ENCODE measurements at regions not wholly inside any gene's neighbourhood (a gene's known extent, or its start where the extent isn't known, plus 50 kb on each side); places are given as distances from the start of the nearest gene placed in this dataset.
A peak's percentile ranks its signal among the peaks of the same experiment; 100 is the strongest.

- intact Hi-C loops (cut with DNase I), result no loop called here
Measured at GRCh38 chr14:27372771-27373170, 774.9 kb upstream of the NOVA1 start.

DNA sequence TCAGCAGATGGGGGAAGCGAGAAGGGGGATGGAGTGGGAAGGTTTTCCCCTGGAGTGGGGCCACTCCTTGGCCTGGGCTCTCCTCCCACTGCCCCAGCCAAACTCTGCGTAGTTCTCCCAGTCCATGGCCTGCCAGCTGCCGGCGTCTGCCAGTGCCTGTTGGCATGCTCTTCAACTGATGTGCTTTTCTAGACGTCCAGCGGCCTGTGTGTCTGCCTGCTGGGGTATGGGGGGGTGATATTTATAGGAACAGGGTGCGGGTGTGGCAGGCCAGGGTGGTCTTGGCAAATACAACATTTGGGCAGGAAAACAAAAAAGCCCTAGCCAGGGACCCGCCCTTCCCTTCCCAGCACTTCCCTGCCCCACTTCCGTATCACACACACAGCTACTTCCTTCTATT lies 786.3 kb upstream of the NOVA1 start:
- DNase-seq (peak; percentile 34), ATAC-seq (ENCODE audit: poor library complexity) (no peak)
- intact Hi-C loops (cut with DNase I), result no loop called here

More at GRCh38 chr14:27372771-27373170, 774.9 kb upstream of the NOVA1 start:
- DNase-seq (no peak), ATAC-seq (ENCODE audit: poor library complexity) (no peak)

- intact Hi-C loops (cut with DNase I), result no loop called here
- ATAC-seq (ENCODE audit: poor library complexity) (no peak), DNase-seq (no peak)
Measured at GRCh38 chr14:27386391-27386790, 788.6 kb upstream of the NOVA1 start.

DNA sequence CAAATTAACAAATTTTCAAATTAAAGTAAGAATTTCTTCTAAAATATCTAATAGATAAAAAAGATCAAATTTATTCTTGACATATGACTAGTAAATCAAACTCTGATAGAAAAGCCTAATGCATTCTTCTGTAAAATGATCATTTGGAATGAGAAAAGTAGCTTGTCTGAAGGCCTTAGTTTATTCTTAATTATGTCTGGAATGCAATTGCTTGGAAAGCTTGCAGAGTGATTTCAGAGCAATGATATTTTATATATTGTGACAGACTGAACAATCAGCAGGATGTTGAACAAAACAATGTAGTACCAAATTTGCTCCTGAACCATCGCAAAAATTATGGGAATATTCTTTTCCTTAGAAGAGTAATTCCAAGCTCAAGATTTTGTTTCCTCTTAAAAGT lies 789.6 kb upstream of the NOVA1 start:
- intact Hi-C loops (cut with DNase I), result no loop called here
- DNase-seq, result no peak
- ATAC-seq (ENCODE audit: poor library complexity), result no peak

- intact Hi-C loops (cut with DNase I), result no loop called here
- DNase-seq (no peak), ATAC-seq (ENCODE audit: poor library complexity) (no peak)
Measured at GRCh38 chr14:27389402-27389801, 791.6 kb upstream of the NOVA1 start.

GRCh38 chr14:27390155-27390554 lies 792.3 kb upstream of the NOVA1 start:
- DNase-seq, result no peak
- no peak for ATAC-seq (ENCODE audit: poor library complexity)
- intact Hi-C loops (cut with DNase I), result no loop called here

GRCh38 chr14:27391331-27391730 lies 793.5 kb upstream of the NOVA1 start:
- DNase-seq, result no peak
- intact Hi-C loops (cut with DNase I), result no loop called here
- ATAC-seq (ENCODE audit: poor library complexity), result no peak

DNA sequence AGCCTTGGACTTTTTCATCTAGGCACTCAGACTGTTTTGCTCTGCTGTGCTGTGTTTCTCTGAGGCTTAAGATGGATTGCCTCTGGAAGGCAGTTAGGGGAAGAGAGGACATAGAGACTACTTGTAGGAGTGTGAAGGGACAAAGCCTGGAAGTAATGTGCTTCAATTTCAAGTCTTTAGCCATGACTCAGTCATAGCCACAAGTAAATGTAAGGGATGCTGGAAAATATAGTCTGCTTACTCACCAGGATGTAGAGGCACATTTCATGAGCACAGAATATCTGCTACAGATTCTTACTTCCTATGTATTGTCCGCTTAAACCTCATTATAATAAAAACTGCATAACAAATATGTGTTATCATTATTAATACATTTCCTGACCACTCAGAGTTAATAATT lies 794.3 kb upstream of the NOVA1 start:
- intact Hi-C loops (cut with DNase I), result no loop called here
- DNase-seq, result no peak
- no peak for ATAC-seq (ENCODE audit: poor library complexity)

- DNase-seq (no peak), ATAC-seq (ENCODE audit: poor library complexity) (no peak)
- intact Hi-C loops (cut with DNase I), result no loop called here
Measured at GRCh38 chr14:27409944-27410343, 812.1 kb upstream of the NOVA1 start.

DNA sequence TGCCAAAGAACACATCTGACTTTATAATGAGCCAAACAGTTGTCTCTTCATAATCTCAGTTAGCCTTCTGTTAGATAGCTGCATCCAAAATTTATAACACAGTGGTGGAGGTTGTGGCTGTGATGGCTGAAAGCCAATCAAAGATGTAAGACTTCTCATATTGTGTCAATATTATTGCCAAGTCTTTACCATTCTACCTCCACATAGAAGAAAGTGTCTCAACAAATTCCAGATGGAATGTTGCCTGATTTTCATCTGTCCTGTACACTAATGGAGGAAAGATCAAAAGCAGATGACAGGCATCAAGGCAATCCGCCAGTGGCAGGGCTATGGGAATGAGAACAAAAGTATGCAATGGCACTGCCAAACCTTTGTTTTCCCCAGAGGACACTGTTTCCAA lies 813.1 kb upstream of the NOVA1 start:
- intact Hi-C loops (cut with DNase I), result no loop called here
- DNase-seq, result no peak
- no peak for ATAC-seq (ENCODE audit: poor library complexity)

GRCh38 chr14:27427796-27428195 lies 830.0 kb upstream of the NOVA1 start:
- DNase-seq (no peak), ATAC-seq (ENCODE audit: poor library complexity) (no peak)
- intact Hi-C loops (cut with DNase I), result no loop called here

- DNase-seq (no peak), ATAC-seq (ENCODE audit: poor library complexity) (no peak)
- intact Hi-C loops (cut with DNase I), result no loop called here
Measured at GRCh38 chr14:27435923-27436670, 838.3 kb upstream of the NOVA1 start.

DNA sequence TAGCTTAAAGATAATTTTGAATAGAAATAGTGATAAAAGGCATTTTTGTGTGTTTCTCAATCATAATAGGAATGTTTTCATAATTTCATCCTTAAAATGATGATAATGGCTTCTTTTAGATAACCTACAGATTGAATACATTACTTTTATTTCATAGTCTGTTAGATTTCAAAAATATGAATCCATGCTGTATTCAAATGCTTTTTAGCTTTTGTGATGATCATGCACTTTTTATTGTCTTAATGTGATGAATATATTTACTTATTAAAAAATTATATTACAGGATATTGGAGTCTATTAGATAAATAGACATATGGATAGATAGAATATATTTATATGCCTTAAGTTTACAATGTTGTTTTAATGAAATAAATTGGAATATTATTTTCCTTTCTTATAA lies 886.8 kb upstream of the NOVA1 start:
- intact Hi-C loops (cut with DNase I), result no loop called here
- no peak for DNase-seq
- ATAC-seq (ENCODE audit: poor library complexity), result no peak

DNA sequence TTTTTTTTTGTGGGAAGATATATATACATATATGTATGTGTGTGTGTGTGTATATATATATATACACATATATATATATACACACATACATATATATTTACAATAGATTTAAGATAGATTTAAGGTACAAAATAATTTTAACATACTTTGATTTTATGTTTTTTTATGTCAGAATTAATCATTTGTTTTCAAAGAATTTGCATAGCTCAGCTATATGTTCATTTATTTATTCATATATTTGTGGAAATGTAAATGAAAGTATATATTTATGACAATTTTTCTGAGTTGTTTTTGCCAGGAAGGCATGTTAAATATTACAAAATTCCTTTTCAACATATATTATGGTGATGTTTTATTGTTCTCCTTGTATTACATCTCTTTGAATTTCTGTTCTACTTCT lies 887.4 kb upstream of the NOVA1 start:
- intact Hi-C loops (cut with DNase I), result no loop called here
- DNase-seq, result no peak
- no peak for ATAC-seq (ENCODE audit: poor library complexity)

DNA sequence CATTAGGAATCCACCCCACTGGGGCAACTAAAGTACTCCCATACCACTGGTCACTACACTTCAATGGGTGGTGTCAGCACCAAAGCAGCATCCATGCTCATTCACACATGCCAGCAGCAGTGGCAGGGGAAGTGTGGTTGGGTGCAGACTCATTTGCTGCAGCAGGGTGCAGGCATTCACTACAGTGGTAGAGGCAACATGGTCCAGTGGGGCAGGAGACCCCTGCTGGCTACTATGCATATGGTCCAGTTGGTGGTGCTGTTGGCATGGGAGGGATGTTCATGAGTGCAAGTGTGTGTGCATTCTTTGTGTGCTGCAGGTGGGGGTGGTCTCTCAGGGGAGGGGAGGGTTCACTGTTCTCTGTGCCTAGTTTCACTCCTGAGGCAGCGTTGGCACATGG lies 908.4 kb upstream of the NOVA1 start:
- DNase-seq, result peak; percentile 22
- intact Hi-C loops (cut with DNase I), result no loop called here

DNA sequence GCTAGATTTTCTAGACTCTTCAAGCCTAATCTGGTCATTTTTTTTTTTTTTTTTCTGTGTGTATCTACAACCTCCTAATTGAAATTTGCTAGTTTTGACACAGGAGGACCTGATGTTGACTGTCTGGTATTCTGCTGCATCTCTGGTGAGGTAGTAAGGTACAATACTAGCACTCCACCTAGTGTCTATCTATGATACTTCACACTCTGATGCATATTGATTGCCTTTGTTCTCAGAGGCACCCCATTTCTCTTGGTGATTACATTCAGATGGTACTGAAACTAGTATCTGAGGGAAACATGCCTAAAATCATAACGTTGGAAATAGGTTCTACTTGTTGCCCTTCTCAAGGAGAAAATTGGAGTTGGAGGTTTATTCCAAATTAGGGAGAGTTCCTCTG lies 930.5 kb upstream of the NOVA1 start:
- ATAC-seq (ENCODE audit: poor library complexity), result no peak

More for the DNA sequence above, 908.4 kb upstream of the NOVA1 start:
- no peak for ATAC-seq (ENCODE audit: poor library complexity)

DNA sequence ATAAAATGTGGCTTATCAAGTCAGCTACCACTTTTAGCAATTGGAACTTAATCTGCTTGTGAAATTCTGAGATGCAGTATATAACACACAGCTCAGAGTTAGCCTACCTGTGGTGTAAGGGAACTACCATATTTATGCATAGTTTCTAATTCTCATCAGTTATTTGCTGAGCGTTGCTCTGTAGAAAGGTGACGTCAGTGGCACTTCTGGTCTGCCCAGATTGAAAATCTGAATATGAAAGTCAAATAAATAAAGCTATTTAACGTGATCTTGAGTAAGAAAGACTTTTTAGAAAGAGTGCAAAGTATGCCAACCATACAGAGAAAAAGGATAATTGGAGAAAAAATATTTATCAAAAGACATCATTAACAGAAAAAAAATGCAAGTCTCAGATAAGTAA lies 938.9 kb upstream of the NOVA1 start:
- intact Hi-C loops (cut with DNase I), result no loop called here
- no peak for DNase-seq
- no peak for ATAC-seq (ENCODE audit: poor library complexity)

More for the DNA sequence above, 930.5 kb upstream of the NOVA1 start:
- intact Hi-C loops (cut with DNase I), result no loop called here
- no peak for DNase-seq

GRCh38 chr14:27546111-27546510 lies 948.3 kb upstream of the NOVA1 start:
- no peak for ATAC-seq (ENCODE audit: poor library complexity)
- intact Hi-C loops (cut with DNase I), result no loop called here
- DNase-seq, result no peak

GRCh38 chr14:27553790-27554189 lies 956.0 kb upstream of the NOVA1 start:
- DNase-seq, result no peak
- intact Hi-C loops (cut with DNase I), result no loop called here
- ATAC-seq (ENCODE audit: poor library complexity), result no peak

DNA sequence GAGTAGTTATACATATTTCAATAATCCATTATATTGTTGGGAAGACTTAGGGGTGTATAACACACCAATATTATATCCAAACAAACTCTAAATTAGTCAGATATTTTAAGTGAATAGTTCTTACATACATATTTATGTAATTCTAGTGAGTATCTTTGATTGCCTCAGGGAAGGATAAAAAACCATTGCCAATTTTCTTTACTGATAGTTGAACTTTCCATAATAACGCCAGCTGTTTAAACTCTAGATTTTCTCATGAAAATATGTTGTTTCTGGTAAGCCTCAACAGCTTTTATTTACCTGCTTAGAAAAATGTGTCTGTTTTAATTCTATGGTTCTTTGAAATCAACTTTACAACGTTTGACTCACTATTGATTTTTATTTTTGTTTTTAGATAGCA lies 959.6 kb upstream of the NOVA1 start:
- intact Hi-C loops (cut with DNase I), result no loop called here
- DNase-seq, result no peak
- ATAC-seq (ENCODE audit: poor library complexity), result no peak

DNA sequence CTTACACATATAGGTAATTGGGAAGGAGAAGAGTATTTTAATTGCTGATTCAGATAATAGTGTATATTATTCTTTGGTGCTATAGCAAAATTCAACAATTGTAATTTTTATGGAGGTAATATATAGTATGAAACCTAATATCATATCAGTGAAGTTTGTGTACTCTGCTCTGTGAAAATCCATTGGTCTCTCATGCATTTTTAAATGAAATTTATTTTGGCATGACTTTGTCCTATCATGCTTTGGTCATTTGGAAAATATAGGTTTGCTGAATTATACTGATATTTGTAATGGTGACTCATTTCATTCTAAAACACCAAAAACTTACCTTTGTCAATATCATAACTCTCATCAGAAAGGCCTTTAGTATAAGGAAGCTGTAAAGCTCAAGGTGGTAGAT lies 962.0 kb upstream of the NOVA1 start:
- intact Hi-C loops (cut with DNase I), result no loop called here
- DNase-seq (no peak), ATAC-seq (ENCODE audit: poor library complexity) (no peak)
